CD14-positive monocyte (primary cell): ENCODE measurements at regions not wholly inside any gene's neighbourhood (a gene's known extent, or its start where the extent isn't known, plus 50 kb on each side); places are given as distances from the start of the nearest gene placed in this dataset.

Experiments
- DNase-seq, 3 donors: peaks; one replicate each; pipeline ENCODE4 v3.0.0-alpha.2; 2011 to 2022
- H2AFZ ChIP-seq: 2 replicates; pipeline ENCODE4 v1.6.0; 2012; ENCODE audit warnings: mild to moderate bottlenecking, low read depth, low read length, inconsistent platforms; ENCODE audit not compliant: insufficient read depth, poor library complexity, severe bottlenecking
- H3K27ac ChIP-seq, 2 donors: 1 replicate in 1 of 2; 2 replicates in 1 of 2; pipeline ENCODE4 v1.5.1; 2012 to 2013; ENCODE audit warnings: low read length in 2 of 2, control low read depth in 1 of 2, inconsistent platforms in 1 of 2, low read depth in 1 of 2, mild to moderate bottlenecking in 1 of 2
- H3K27me3 ChIP-seq, 2 donors: one replicate each; pipeline versions ENCODE4 v1.6.0 to v1.6.1; 2011 to 2013; ENCODE audit warnings: low read length in 2 of 2; ENCODE audit not compliant: control insufficient read depth in 2 of 2, insufficient read depth in 2 of 2
- H3K36me3 ChIP-seq, 2 donors: replicated peaks in 1 of 2; 1 replicate in 1 of 2; 2 replicates in 1 of 2; pipeline versions ENCODE4 v1.5.1 to v1.6.1; 2012 to 2013; ENCODE audit warnings: low read length in 2 of 2, control low read depth in 1 of 2, inconsistent platforms in 1 of 2, mild to moderate bottlenecking in 1 of 2; ENCODE audit not compliant: insufficient read depth in 2 of 2, control insufficient read depth in 1 of 2
- H3K4me1 ChIP-seq, 2 donors: 1 replicate in 1 of 2; 2 replicates in 1 of 2; pipeline versions ENCODE4 v1.5.1 to v1.6.1; 2012 to 2013; ENCODE audit warnings: low read length in 2 of 2, control low read depth in 1 of 2, inconsistent platforms in 1 of 2, mild to moderate bottlenecking in 1 of 2, moderate library complexity in 1 of 2; ENCODE audit not compliant: insufficient read depth in 2 of 2, control insufficient read depth in 1 of 2
- H3K4me2 ChIP-seq: replicated peaks from 2 replicates; pipeline ENCODE3; 2012; ENCODE audit warnings: low read length, moderate library complexity, mild to moderate bottlenecking; ENCODE audit not compliant: poor library complexity, severe bottlenecking; ENCODE audit errors: extremely low read depth
- H3K4me3 ChIP-seq, 3 experiments: fragments of 200-600 bp in 1 of 3; sonication (generic) in 1 of 3; replicated peaks in 1 of 3; 1 replicate in 2 of 3; 2 replicates in 1 of 3; pipeline ENCODE4 v1.5.1; 2011 to 2013; ENCODE audit warnings: low read length in 3 of 3, mild to moderate bottlenecking in 3 of 3, control low read depth in 2 of 3, low read depth in 2 of 3, inconsistent platforms in 1 of 3, moderate library complexity in 1 of 3
- H3K79me2 ChIP-seq: 2 replicates; pipeline ENCODE4 v1.6.0; 2012; ENCODE audit warnings: mild to moderate bottlenecking, control low read depth, inconsistent platforms, low read length, moderate library complexity; ENCODE audit not compliant: insufficient read depth
- H3K9ac ChIP-seq: 2 replicates; pipeline ENCODE4 v1.6.0; 2017; ENCODE audit warnings: low read length, mild to moderate bottlenecking; ENCODE audit not compliant: insufficient read depth, poor library complexity, severe bottlenecking
- H3K9me3 ChIP-seq, 2 donors: replicated peaks in 1 of 2; 1 replicate in 1 of 2; 2 replicates in 1 of 2; pipeline versions ENCODE4 v1.5.1 to v1.6.1; 2012 to 2013; ENCODE audit warnings: low read length in 2 of 2, control low read depth in 1 of 2; ENCODE audit not compliant: control insufficient read depth in 1 of 2, insufficient read depth in 1 of 2
- H4K20me1 ChIP-seq: 2 replicates; pipeline ENCODE4 v1.6.0; 2012; ENCODE audit warnings: mild to moderate bottlenecking, low read length, control low read depth, moderate library complexity; ENCODE audit not compliant: insufficient read depth
- H3K27ac Mint-ChIP-seq, 7 donors: one replicate each; pipeline ENCODE4 v1.8.0; 2020; ENCODE audit warnings: mild to moderate bottlenecking in 7 of 7, mixed read lengths in 7 of 7, moderate library complexity in 6 of 7, inconsistent platforms in 2 of 7
- H3K27me3 Mint-ChIP-seq, 3 donors: one replicate each; pipeline ENCODE4 v1.8.0; 2021 to 2022; ENCODE audit warnings: low read depth in 3 of 3, mild to moderate bottlenecking in 3 of 3, mixed read lengths in 3 of 3, moderate library complexity in 3 of 3, inconsistent platforms in 1 of 3
- H3K36me3 Mint-ChIP-seq, 2 donors: one replicate each; pipeline ENCODE4 v1.8.0; 2020; ENCODE audit warnings: mixed read lengths in 2 of 2, inconsistent platforms in 1 of 2, mild to moderate bottlenecking in 1 of 2
- H3K4me1 Mint-ChIP-seq: one replicate; pipeline ENCODE4 v1.8.0; 2020; ENCODE audit warnings: mild to moderate bottlenecking, mixed read lengths
- H3K4me3 Mint-ChIP-seq, 2 donors: one replicate each; pipeline ENCODE4 v1.8.0; 2020; ENCODE audit warnings: mild to moderate bottlenecking in 2 of 2, mixed read lengths in 2 of 2, moderate library complexity in 1 of 2
- H3K9me3 Mint-ChIP-seq, 7 donors: one replicate each; pipeline ENCODE4 v1.8.0; 2020 to 2022; ENCODE audit warnings: mixed read lengths in 7 of 7, mild to moderate bottlenecking in 6 of 7, moderate library complexity in 6 of 7, inconsistent platforms in 2 of 7
- CTCF ChIP-seq: fragments of 200-600 bp; IDR thresholded peaks from one replicate; pipeline ENCODE4 v1.8.0; 2022; ENCODE audit warnings: antibody characterized with exemption, mild to moderate bottlenecking
- WGBS: methylation state at CpG from one replicate; pipeline ENCODE4 v1.1.5; 2013; ENCODE audit warnings: missing lambda C conversion rate; ENCODE audit not compliant: insufficient coverage; 5-methylcytosine and 5-hydroxymethylcytosine counted together
- intact Hi-C, 2 donors: fragments of 100-400 bp; cut with micrococcal nuclease; formaldehyde crosslinking; loops; one replicate each; pipeline versions ENCODE4 v1.15.0 to v1.15.1; 2023

- peaks cover 2 to 31% (median 5%) of the 10 kb centered on the region in 7 donors for H3K9me3 Mint-ChIP-seq
- no peak overlapping the region for H3K9ac ChIP-seq
- no peaks in the 10 kb centered on the region for H3K27me3 ChIP-seq
- H3K27me3 Mint-ChIP-seq: no peaks in the 10 kb centered on the region
- no peak overlapping the region for H3K27ac Mint-ChIP-seq
- no peak overlapping the region for H3K4me2 ChIP-seq
- no CpG with 5 or more reads among the region's 1 CpG for WGBS
- no peaks in the 10 kb centered on the region for H3K4me1 Mint-ChIP-seq
- H4K20me1 ChIP-seq: no peaks in the 10 kb centered on the region
- no peak overlapping the region for H3K27ac ChIP-seq
- H3K4me3 ChIP-seq: no peak overlapping the region
- no peaks in the 10 kb centered on the region for H3K79me2 ChIP-seq
- no peak overlapping the region for H2AFZ ChIP-seq
- TF ChIP-seq CTCF: no peak
- DNase-seq: no peak
- H3K9me3 ChIP-seq: peaks cover 9 to 19% of the 10 kb centered on the region in 2 donors
- no peaks in the 10 kb centered on the region for H3K36me3 Mint-ChIP-seq
- no peak overlapping the region for H3K4me3 Mint-ChIP-seq
- H3K4me1 ChIP-seq: no peaks in the 10 kb centered on the region
- H3K36me3 ChIP-seq: no peaks in the 10 kb centered on the region
- intact Hi-C loops: no loop called here
Observed at GRCh38 chr5:30574761-30575160, 618.7 kb upstream of the CDH6 start.

GRCh38 chr5:30572279-30572678, 621.2 kb upstream of the CDH6 start:
- Mint-ChIP-seq H3K4me3 (no peak overlapping the region), H3K27ac (no peak overlapping the region), H3K36me3 (no peaks in the 10 kb centered on the region), H3K4me1 (no peaks in the 10 kb centered on the region), H3K27me3 (no peaks in the 10 kb centered on the region), H3K9me3 (peaks cover 0 to 31% (median 5%) of the 10 kb centered on the region in 7 donors)
- Histone ChIP-seq H3K9me3 (peaks cover 6 to 16% of the 10 kb centered on the region in 2 donors), H3K4me1 (no peaks in the 10 kb centered on the region), H3K27me3 (no peaks in the 10 kb centered on the region), H3K36me3 (no peaks in the 10 kb centered on the region), H2AFZ (no peak overlapping the region), H4K20me1 (no peaks in the 10 kb centered on the region), H3K4me3 (no peak overlapping the region), H3K9ac (no peak overlapping the region), H3K27ac (no peak overlapping the region), H3K79me2 (no peaks in the 10 kb centered on the region), H3K4me2 (no peak overlapping the region)
- no CpG with 5 or more reads among the region's 1 CpG for WGBS
- no peak for TF ChIP-seq CTCF
- no peak for DNase-seq
- intact Hi-C loops: no loop called here
